ENCODE measurements at regions not wholly inside any gene's neighbourhood (a gene's known extent, or its start where the extent isn't known, plus 50 kb on each side); places are given as distances from the start of the nearest gene placed in this dataset.

- H4K20me1 ChIP-seq (ENCODE audit: control insufficient read depth, insufficient read depth, low read depth, low read length), result no peaks in the 10 kb centered on the region
- no peaks in the 10 kb centered on the region for H3K79me2 ChIP-seq (ENCODE audit: control insufficient read depth, low read length)
- H3F3A ChIP-seq (ENCODE audit: control insufficient read depth, insufficient read depth), result no peaks in the 10 kb centered on the region
- no peak overlapping the region for H3K27ac ChIP-seq (ENCODE audit: low read depth, low read length)
- no peak overlapping the region for H3K4me2 ChIP-seq (ENCODE audit: low read length)
- H3K9me2 ChIP-seq (replicated peaks; ENCODE audit: control insufficient read depth, low read length), result no peaks in the 10 kb centered on the region; the same call in 1 of the 2 replicates
- no peak for TF ChIP-seq CTCF (IDR thresholded peaks at IDR 0.05; ENCODE audit: low read depth, low read length, poor library complexity, severe bottlenecking)
- TF ChIP-seq EZH2phosphoT487 (IDR thresholded peaks at IDR 0.05; ENCODE audit: borderline replicate concordance, low read length), result no peak
- H3K27me3 ChIP-seq (ENCODE audit: control insufficient read depth, low read length), result no peaks in the 10 kb centered on the region
- no peaks in the 10 kb centered on the region for H3K4me1 ChIP-seq (ENCODE audit: control insufficient read depth, low read length)
- H3K9me3 ChIP-seq (ENCODE audit: control insufficient read depth, insufficient read depth, low read length), result no peaks in the 10 kb centered on the region
- H3K4me3 ChIP-seq (ENCODE audit: low read length), result no peak overlapping the region
- no peaks in the 10 kb centered on the region for H3K36me3 ChIP-seq (ENCODE audit: control insufficient read depth, low read length)
Measured at GRCh38 chr16:60729051-60729450, 1307.2 kb downstream of the CDH8 start.

- no peaks in the 10 kb centered on the region for H3K36me3 ChIP-seq (ENCODE audit: control insufficient read depth, low read length)
- no peaks in the 10 kb centered on the region for H3K27me3 ChIP-seq (ENCODE audit: control insufficient read depth, low read length)
- no peaks in the 10 kb centered on the region for H3K79me2 ChIP-seq (ENCODE audit: control insufficient read depth, low read length)
- no peak overlapping the region for H3K4me3 ChIP-seq (ENCODE audit: low read length)
- H3K4me1 ChIP-seq (ENCODE audit: control insufficient read depth, low read length), result no peaks in the 10 kb centered on the region
- TF ChIP-seq CTCF (IDR thresholded peaks at IDR 0.05; ENCODE audit: low read depth, low read length, poor library complexity, severe bottlenecking), result no peak
- no peak for TF ChIP-seq EZH2phosphoT487 (IDR thresholded peaks at IDR 0.05; ENCODE audit: borderline replicate concordance, low read length)
- H3K27ac ChIP-seq (ENCODE audit: low read depth, low read length), result no peak overlapping the region
- H3K9me3 ChIP-seq (ENCODE audit: control insufficient read depth, insufficient read depth, low read length), result no peaks in the 10 kb centered on the region
- no peaks in the 10 kb centered on the region for H4K20me1 ChIP-seq (ENCODE audit: control insufficient read depth, insufficient read depth, low read depth, low read length)
- H3F3A ChIP-seq (ENCODE audit: control insufficient read depth, insufficient read depth), result no peaks in the 10 kb centered on the region
- no peaks in the 10 kb centered on the region; the same call in 1 of the 2 replicates for H3K9me2 ChIP-seq (replicated peaks; ENCODE audit: control insufficient read depth, low read length)
- no peak overlapping the region for H3K4me2 ChIP-seq (ENCODE audit: low read length)
Measured at GRCh38 chr16:60727851-60728250, 1308.4 kb downstream of the CDH8 start.

- Histone ChIP-seq H3K4me3 (ENCODE audit: low read length) (no peak overlapping the region), H3K4me2 (ENCODE audit: low read length) (no peak overlapping the region), H3K27me3 (ENCODE audit: control insufficient read depth, low read length) (no peaks in the 10 kb centered on the region), H3K79me2 (ENCODE audit: control insufficient read depth, low read length) (no peaks in the 10 kb centered on the region), H3K9me2 (replicated peaks; ENCODE audit: control insufficient read depth, low read length) (no peaks in the 10 kb centered on the region), H3K9me3 (ENCODE audit: control insufficient read depth, insufficient read depth, low read length) (no peaks in the 10 kb centered on the region), H3F3A (ENCODE audit: control insufficient read depth, insufficient read depth) (no peaks in the 10 kb centered on the region), H3K27ac (ENCODE audit: low read depth, low read length) (no peak overlapping the region), H3K36me3 (ENCODE audit: control insufficient read depth, low read length) (no peaks in the 10 kb centered on the region), H3K4me1 (ENCODE audit: control insufficient read depth, low read length) (no peaks in the 10 kb centered on the region), H4K20me1 (ENCODE audit: control insufficient read depth, insufficient read depth, low read depth, low read length) (no peaks in the 10 kb centered on the region)
- TF ChIP-seq EZH2phosphoT487 (IDR thresholded peaks at IDR 0.05; ENCODE audit: borderline replicate concordance, low read length) (no peak), CTCF (IDR thresholded peaks at IDR 0.05; ENCODE audit: low read depth, low read length, poor library complexity, severe bottlenecking) (no peak)
Measured at GRCh38 chr16:60720060-60720459, 1316.2 kb downstream of the CDH8 start.

GRCh38 chr16:60717808-60718207, 1318.4 kb downstream of the CDH8 start:
- no peaks in the 10 kb centered on the region for H3K36me3 ChIP-seq (ENCODE audit: control insufficient read depth, low read length)
- no peaks in the 10 kb centered on the region for H3K27me3 ChIP-seq (ENCODE audit: control insufficient read depth, low read length)
- H3K27ac ChIP-seq (ENCODE audit: low read depth, low read length), result no peak overlapping the region
- no peaks in the 10 kb centered on the region for H4K20me1 ChIP-seq (ENCODE audit: control insufficient read depth, insufficient read depth, low read depth, low read length)
- no peaks in the 10 kb centered on the region for H3K9me2 ChIP-seq (replicated peaks; ENCODE audit: control insufficient read depth, low read length)
- no peaks in the 10 kb centered on the region for H3K9me3 ChIP-seq (ENCODE audit: control insufficient read depth, insufficient read depth, low read length)
- no peak overlapping the region for H3K4me3 ChIP-seq (ENCODE audit: low read length)
- H3K4me2 ChIP-seq (ENCODE audit: low read length), result no peak overlapping the region
- H3K4me1 ChIP-seq (ENCODE audit: control insufficient read depth, low read length), result no peaks in the 10 kb centered on the region
- H3F3A ChIP-seq (ENCODE audit: control insufficient read depth, insufficient read depth), result no peaks in the 10 kb centered on the region
- TF ChIP-seq CTCF (IDR thresholded peaks at IDR 0.05; ENCODE audit: low read depth, low read length, poor library complexity, severe bottlenecking), result no peak
- no peak for TF ChIP-seq EZH2phosphoT487 (IDR thresholded peaks at IDR 0.05; ENCODE audit: borderline replicate concordance, low read length)
- no peaks in the 10 kb centered on the region for H3K79me2 ChIP-seq (ENCODE audit: control insufficient read depth, low read length)

All from DOHH2 (cell line).